H9 (cell line): ENCODE measurements at regions not wholly inside any gene's neighbourhood (a gene's known extent, or its start where the extent isn't known, plus 50 kb on each side); places are given as distances from the start of the nearest gene placed in this dataset.

Experiments used
- DNase-seq: peaks from one replicate; pipeline ENCODE4 v3.0.0-alpha.2; 2017
- H2AFZ ChIP-seq: one replicate; pipeline ENCODE4 v1.6.1; 2013; ENCODE audit warnings: mild to moderate bottlenecking, low read length, control low read depth, moderate library complexity
- H2AK5ac ChIP-seq: 2 replicates; pipeline ENCODE4 v1.6.1; 2013; ENCODE audit warnings: low read length, control low read depth, mixed read lengths; ENCODE audit not compliant: insufficient read length
- H2BK120ac ChIP-seq: one replicate; pipeline ENCODE4 v1.6.1; 2013; ENCODE audit warnings: low read depth, mild to moderate bottlenecking, low read length, control low read depth, inconsistent platforms; ENCODE audit not compliant: poor library complexity, severe bottlenecking
- H2BK12ac ChIP-seq: 2 replicates; pipeline ENCODE4 v1.6.1; 2013; ENCODE audit warnings: low read length, control low read depth, mixed read lengths, low read depth; ENCODE audit not compliant: insufficient read length
- H2BK15ac ChIP-seq: 2 replicates; pipeline ENCODE4 v1.6.1; 2013; ENCODE audit warnings: low read depth, low read length, control low read depth
- H2BK20ac ChIP-seq: one replicate; pipeline ENCODE4 v1.6.1; 2013; ENCODE audit warnings: low read depth, mild to moderate bottlenecking, low read length, control low read depth, inconsistent platforms; ENCODE audit not compliant: poor library complexity, severe bottlenecking
- H2BK5ac ChIP-seq: 2 replicates; pipeline ENCODE4 v1.6.1; 2013; ENCODE audit warnings: low read length, control low read depth, mixed read lengths; ENCODE audit not compliant: insufficient read length
- H3K14ac ChIP-seq: 2 replicates; pipeline ENCODE4 v1.6.1; 2013; ENCODE audit warnings: low read length, control low read depth; ENCODE audit not compliant: insufficient read depth
- H3K18ac ChIP-seq: 2 replicates; pipeline ENCODE4 v1.6.1; 2013; ENCODE audit warnings: low read depth, mild to moderate bottlenecking, mixed read lengths, low read length, control low read depth; ENCODE audit not compliant: insufficient read length
- H3K23ac ChIP-seq: 2 replicates; pipeline ENCODE4 v1.6.1; 2013; ENCODE audit warnings: low read length, control low read depth, mixed read lengths, low read depth; ENCODE audit not compliant: insufficient read length
- H3K23me2 ChIP-seq: 2 replicates; pipeline ENCODE4 v1.6.1; 2013; ENCODE audit warnings: low read depth, mild to moderate bottlenecking, mixed read lengths, low read length, control low read depth; ENCODE audit not compliant: insufficient read length, poor library complexity, severe bottlenecking
- H3K27ac ChIP-seq: 2 replicates; pipeline ENCODE4 v1.5.1; 2013; ENCODE audit warnings: low read length, control low read depth, mixed read lengths, low read depth; ENCODE audit not compliant: insufficient read length
- H3K27me3 ChIP-seq: 2 replicates; pipeline ENCODE4 v1.6.1; 2013; ENCODE audit warnings: low read length, control low read depth, inconsistent platforms; ENCODE audit not compliant: insufficient read depth
- H3K4ac ChIP-seq: 2 replicates; pipeline ENCODE4 v1.6.1; 2013; ENCODE audit warnings: low read depth, mild to moderate bottlenecking, control low read depth, inconsistent platforms, low read length, moderate library complexity
- H3K4me1 ChIP-seq: 2 replicates; pipeline ENCODE4 v1.6.1; 2013; ENCODE audit warnings: low read length, control low read depth, inconsistent platforms; ENCODE audit not compliant: insufficient read depth
- H3K4me2 ChIP-seq: 2 replicates; pipeline ENCODE4 v1.6.1; 2013; ENCODE audit warnings: low read length, control low read depth, mixed read lengths; ENCODE audit not compliant: insufficient read length, insufficient read depth
- H3K56ac ChIP-seq: 2 replicates; pipeline ENCODE4 v1.6.1; 2013; ENCODE audit warnings: low read depth, mild to moderate bottlenecking, mixed read lengths, low read length, control low read depth; ENCODE audit not compliant: insufficient read length
- H3K79me1 ChIP-seq: 2 replicates; pipeline ENCODE4 v1.6.1; 2013; ENCODE audit warnings: low read depth, mild to moderate bottlenecking, moderate library complexity, low read length, control low read depth, inconsistent platforms; ENCODE audit not compliant: insufficient read depth, poor library complexity, severe bottlenecking
- H3K79me2 ChIP-seq: 2 replicates; pipeline ENCODE4 v1.6.1; 2013; ENCODE audit warnings: low read length, control low read depth, inconsistent platforms; ENCODE audit not compliant: insufficient read depth
- H3K9ac ChIP-seq: 2 replicates; pipeline ENCODE4 v1.6.1; 2013; ENCODE audit warnings: low read length, control low read depth, mixed read lengths; ENCODE audit not compliant: insufficient read length; ENCODE audit errors: extremely low read depth
- H3K9me3 ChIP-seq: one replicate; pipeline ENCODE4 v1.6.1; 2013; ENCODE audit warnings: low read depth, low read length, inconsistent platforms; ENCODE audit not compliant: control insufficient read depth
- H3T11ph ChIP-seq: one replicate; pipeline ENCODE4 v1.6.1; 2013; ENCODE audit warnings: mild to moderate bottlenecking, low read length, control low read depth, inconsistent platforms
- H4K20me1 ChIP-seq: one replicate; pipeline ENCODE4 v1.6.1; 2013; ENCODE audit not compliant: control insufficient read depth, insufficient read length, insufficient read depth
- H4K5ac ChIP-seq: 2 replicates; pipeline ENCODE4 v1.6.1; 2013; ENCODE audit warnings: low read depth, mild to moderate bottlenecking, mixed read lengths, low read length, control low read depth; ENCODE audit not compliant: insufficient read length
- H4K8ac ChIP-seq: replicated peaks from 2 replicates; pipeline ENCODE4 v1.6.1; 2013; ENCODE audit warnings: low read length, control low read depth, mixed read lengths, low read depth; ENCODE audit not compliant: insufficient read length
- H4K91ac ChIP-seq: 2 replicates; pipeline ENCODE4 v1.6.1; 2013; ENCODE audit warnings: low read depth, mild to moderate bottlenecking, moderate library complexity, mixed read lengths, low read length, control low read depth; ENCODE audit not compliant: insufficient read length
- H3K27ac Mint-ChIP-seq, 3 experiments: 2 replicates in 2 of 3; 3 replicates in 1 of 3; pipeline ENCODE4 v1.8.0; 2020 to 2021; ENCODE audit warnings: mixed read lengths in 3 of 3, mild to moderate bottlenecking in 1 of 3, moderate library complexity in 1 of 3
- H3K27me3 Mint-ChIP-seq: 2 replicates; pipeline ENCODE4 v1.8.0; 2021; ENCODE audit warnings: low read depth, mild to moderate bottlenecking, moderate library complexity, mixed read lengths
- H3K36me3 Mint-ChIP-seq, 3 experiments: 2 replicates in 2 of 3; 3 replicates in 1 of 3; pipeline ENCODE4 v1.8.0; 2020 to 2021; ENCODE audit warnings: low read depth in 3 of 3, mixed read lengths in 3 of 3; ENCODE audit not compliant: insufficient read depth in 1 of 3
- H3K4me1 Mint-ChIP-seq, 2 experiments: 2 replicates each; pipeline ENCODE4 v1.8.0; 2020; ENCODE audit warnings: mixed read lengths in 2 of 2
- H3K4me3 Mint-ChIP-seq, 2 experiments: 2 replicates in 1 of 2; 3 replicates in 1 of 2; pipeline ENCODE4 v1.8.0; 2020 to 2021; ENCODE audit warnings: mild to moderate bottlenecking in 2 of 2, mixed read lengths in 2 of 2, moderate library complexity in 1 of 2
- H3K9me3 Mint-ChIP-seq, 2 experiments: 2 replicates in 1 of 2; 3 replicates in 1 of 2; pipeline ENCODE4 v1.8.0; 2020; ENCODE audit warnings: mild to moderate bottlenecking in 2 of 2, mixed read lengths in 2 of 2, moderate library complexity in 1 of 2
- CTCF ChIP-seq: fragments of 200-600 bp; sonication (generic); conservative IDR thresholded peaks from 3 replicates; pipeline ENCODE4 v1.8.0; 2021; ENCODE audit warnings: antibody characterized with exemption, mild to moderate bottlenecking
- WGBS: extraction: QIAGEN DNeasy Blood & Tissue Kit; methylation state at CpG from one replicate; pipeline ENCODE4 v1.1.7; 2013; ENCODE audit warnings: missing lambda C conversion rate, low lambda C conversion rate, mixed read lengths; ENCODE audit not compliant: insufficient read length; ENCODE audit errors: extremely low coverage; 5-methylcytosine and 5-hydroxymethylcytosine counted together

DNA sequence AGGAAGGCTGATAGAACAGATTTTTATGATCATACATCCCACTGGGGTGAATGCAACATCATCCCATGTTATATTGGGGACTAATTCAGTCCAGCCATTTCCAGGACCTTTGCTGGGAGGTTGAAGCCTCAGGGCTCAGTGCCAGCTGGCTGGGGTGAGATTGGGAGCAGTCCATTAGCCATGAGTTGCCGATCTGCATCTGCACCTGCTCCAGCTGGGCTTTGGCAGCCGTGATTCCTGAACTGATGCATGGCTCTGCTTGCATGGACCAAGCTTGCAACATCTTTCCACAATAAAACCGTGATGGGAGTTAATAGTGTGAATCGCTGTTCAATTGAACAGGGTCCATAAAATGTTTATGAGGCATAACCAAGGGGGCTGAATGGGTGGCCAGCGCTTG lies 346.9 kb downstream of the TYW1 start:
- Histone ChIP-seq H3K4me1 (no peaks in the 10 kb centered on the region; the same call in 1 of the 2 replicates), H3K56ac (no peak overlapping the region), H3K9ac (no peak overlapping the region), H3K9me3 (peaks cover 9% of the 10 kb centered on the region), H4K91ac (no peak overlapping the region), H3K79me2 (no peaks in the 10 kb centered on the region), H2BK12ac (no peak overlapping the region), H2BK120ac (no peak overlapping the region), H2BK15ac (no peak overlapping the region), H2BK5ac (no peak overlapping the region), H4K5ac (no peak overlapping the region), H4K20me1 (no peaks in the 10 kb centered on the region), H4K8ac (no peak overlapping the region), H3K14ac (no peak overlapping the region), H3T11ph (no peak overlapping the region), H3K23ac (no peak overlapping the region), H3K27me3 (no peaks in the 10 kb centered on the region), H3K23me2 (no peaks in the 10 kb centered on the region), H3K4me2 (no peak overlapping the region), H3K27ac (no peak overlapping the region), H2AFZ (no peak overlapping the region), H2AK5ac (no peak overlapping the region), H3K4ac (no peak overlapping the region), H3K79me1 (no peaks in the 10 kb centered on the region), H3K18ac (no peak overlapping the region), H2BK20ac (no peak overlapping the region)
- no peak for TF ChIP-seq CTCF
- peaks cover 0 to 18% (median 15%) of the 10 kb centered on the region in 3 experiments; a peak in 6 of 7 replicates for H3K36me3 Mint-ChIP-seq
- no peaks in the 10 kb centered on the region; the same call in 1 of the 2 replicates for H3K27me3 Mint-ChIP-seq
- H3K4me3 Mint-ChIP-seq: no peak overlapping the region
- H3K9me3 Mint-ChIP-seq: peaks cover 6 to 14% of the 10 kb centered on the region in 2 experiments; a peak in 4 of 5 replicates
- no peak overlapping the region for H3K27ac Mint-ChIP-seq
- no CpG with 5 or more reads among the region's 5 CpGs for WGBS
- DNase-seq: no peak
- peaks cover 25 to 27% of the 10 kb centered on the region in 2 experiments for H3K4me1 Mint-ChIP-seq
